Cardiac septum (tissue), 1 donor: ENCODE measurements at regions not wholly inside any gene's neighbourhood (a gene's known extent, or its start where the extent isn't known, plus 50 kb on each side); places are given as distances from the start of the nearest gene placed in this dataset.
"Not testable (repeated sequence)": the region's sequence is repeated elsewhere in the genome, so short reads cannot be mapped to it uniquely, and the experiment has no call there.

Experiments used
- DNase-seq: peaks from one replicate; pipeline ENCODE4 v3.0.0-alpha.2; 2020; ENCODE audit warnings: low spot score
- intact Hi-C: fragments of 100-400 bp; cut with DNase I; formaldehyde crosslinking; loops from one replicate; pipeline ENCODE4 v1.14.0; 2022
- donor health status: DM: no; HTN: no; CAD: no.

DNA sequence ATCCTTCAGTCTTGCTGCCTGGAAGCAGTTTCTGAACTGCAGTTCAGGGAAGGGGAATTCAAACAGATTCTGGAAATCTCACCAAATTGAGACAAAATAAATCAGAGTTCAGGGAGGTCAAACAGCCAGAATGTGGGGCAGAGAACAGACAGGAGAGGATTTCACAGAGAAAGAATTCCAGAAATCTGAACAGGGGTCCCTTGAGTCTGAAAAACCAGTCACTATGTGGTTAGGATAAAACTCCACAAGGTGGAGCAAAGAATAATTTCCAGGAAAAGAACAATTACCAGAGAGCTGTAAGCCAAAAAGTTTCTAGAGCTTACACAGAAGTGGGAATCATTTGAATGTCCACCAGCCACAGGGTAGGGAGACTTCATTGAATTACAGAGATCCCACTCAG, 84.7 kb downstream of the URB2 start:
- DNase-seq: no peak
- intact Hi-C loops: no loop called here

DNA sequence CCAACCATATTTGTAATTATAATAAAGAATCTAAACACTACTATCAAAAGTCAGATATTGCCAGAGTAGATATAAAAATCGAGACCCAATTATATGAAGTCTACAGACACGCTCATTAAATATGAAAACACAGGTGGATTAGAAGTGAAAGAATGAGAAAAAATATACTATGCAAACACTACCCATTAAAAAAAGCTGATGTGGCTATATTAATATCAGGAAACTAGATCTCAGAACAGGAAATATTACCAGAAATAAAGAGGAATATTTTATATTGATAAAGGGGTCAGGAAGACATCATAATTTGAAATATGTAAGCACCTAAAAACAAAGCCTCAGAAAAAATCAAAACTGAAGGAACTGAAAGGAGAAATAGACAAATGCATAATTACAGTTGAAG, 88.3 kb downstream of the URB2 start:
- intact Hi-C loops: no loop called here
- DNase-seq: no peak

DNA sequence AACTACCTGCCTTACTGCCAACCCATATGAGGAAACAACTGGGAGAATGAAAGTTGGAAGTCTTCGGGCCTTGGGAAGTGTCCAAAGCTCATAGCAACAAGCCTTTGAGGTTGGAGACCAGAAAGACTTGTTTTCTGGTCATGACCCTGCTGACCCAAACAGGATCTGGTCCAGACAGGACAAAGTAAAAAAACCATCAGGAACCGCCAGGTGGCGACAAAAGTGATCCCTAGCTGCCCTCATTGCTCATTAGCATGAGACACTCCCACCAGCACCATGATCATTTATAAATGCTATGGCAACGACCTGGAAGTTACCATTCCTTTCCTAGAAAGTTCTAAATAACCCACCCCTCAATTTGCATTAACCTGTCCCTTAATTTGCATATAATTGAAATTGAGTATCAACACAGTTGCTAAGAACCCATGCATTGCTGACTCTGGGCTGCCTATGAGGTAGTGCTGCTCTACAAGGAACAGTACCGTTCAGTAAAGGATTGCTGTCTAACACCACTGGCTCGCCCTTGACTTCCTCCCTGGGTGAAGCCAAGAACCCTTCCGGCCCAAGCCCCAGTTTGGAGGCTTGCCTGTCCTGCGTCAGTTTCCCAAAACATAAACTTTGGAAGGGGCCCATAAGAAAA, 89.0 kb downstream of the URB2 start:
- DNase-seq: no peak
- intact Hi-C loops: no loop called here

DNA sequence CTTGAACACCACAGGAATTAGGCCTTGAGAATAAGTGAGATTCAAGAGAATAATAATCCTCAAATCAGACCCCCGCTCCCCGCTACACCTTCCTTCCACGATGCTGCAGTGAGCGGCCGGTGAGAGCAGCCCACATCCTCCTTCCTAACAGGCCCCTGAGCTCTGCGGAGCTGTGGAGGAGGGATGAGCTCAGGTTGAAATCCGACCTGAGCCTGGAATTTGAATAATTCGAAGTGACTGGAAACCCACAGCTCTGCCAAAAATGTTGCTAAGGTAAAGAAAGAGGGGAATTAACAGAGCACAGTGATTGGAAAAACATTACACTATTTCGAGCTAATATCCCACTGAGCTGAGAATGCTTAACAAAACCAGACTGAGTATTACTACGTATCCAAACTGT, 90.0 kb downstream of the URB2 start:
- DNase-seq: no peak
- intact Hi-C loops: no loop called here

DNA sequence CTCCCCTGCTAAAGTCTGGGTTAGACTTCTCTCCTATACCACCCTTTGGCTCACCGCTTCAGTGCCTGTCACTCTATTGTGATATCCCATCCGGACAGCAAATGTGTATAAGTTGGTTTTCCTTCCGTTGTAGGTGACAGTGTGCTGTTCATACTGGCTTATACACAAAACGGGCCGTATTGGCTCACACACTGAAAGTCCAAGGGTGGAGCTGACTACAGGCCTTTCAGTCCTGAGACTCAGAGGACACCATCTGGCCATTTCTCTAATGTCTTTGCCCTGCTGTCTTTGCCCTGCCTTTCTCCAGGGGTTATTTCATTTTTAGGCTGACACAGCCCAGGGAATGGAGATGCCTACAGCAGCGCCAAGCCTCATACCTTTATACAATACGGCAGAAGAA, 90.7 kb downstream of the URB2 start:
- no peak for DNase-seq
- intact Hi-C loops: no loop called here

DNA sequence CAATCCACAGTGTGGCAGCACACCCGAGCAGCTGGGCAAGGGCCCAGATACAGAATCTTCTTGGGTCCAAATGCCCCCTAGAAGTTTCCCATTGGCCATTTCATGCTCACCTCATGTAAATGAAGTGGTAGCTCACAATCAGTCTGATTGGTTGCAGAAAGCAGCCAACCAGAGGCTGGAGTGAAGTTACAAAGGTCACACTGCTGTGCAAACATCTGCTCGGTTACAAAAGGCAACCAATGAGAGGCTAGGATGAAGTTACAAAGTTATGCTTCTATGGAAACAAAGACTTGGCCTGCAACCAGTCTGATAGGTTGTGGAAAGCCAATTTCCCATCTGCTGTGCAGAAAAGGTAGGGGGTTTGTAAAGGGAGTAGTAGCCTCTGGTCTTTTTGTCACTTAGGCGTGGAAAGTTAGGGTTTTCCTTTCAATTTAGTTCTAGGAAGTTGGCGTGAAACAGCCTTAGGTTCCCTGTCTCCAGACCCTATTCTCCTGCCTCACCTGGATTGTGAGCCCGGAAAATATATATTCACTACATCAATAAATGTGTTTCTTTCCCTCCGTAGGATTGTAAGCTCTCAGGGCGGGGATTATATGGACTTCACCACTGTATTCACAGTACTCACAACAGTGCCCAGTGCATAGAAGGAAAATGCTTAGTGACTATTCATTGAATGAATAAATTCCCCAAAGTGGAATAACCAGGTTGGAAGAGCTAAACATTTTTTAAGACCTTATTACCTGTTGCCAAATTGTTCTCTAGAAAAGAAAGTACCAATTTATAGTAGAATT, 91.9 kb downstream of the URB2 start:
- intact Hi-C loops: no loop called here
- no peak for DNase-seq

DNA sequence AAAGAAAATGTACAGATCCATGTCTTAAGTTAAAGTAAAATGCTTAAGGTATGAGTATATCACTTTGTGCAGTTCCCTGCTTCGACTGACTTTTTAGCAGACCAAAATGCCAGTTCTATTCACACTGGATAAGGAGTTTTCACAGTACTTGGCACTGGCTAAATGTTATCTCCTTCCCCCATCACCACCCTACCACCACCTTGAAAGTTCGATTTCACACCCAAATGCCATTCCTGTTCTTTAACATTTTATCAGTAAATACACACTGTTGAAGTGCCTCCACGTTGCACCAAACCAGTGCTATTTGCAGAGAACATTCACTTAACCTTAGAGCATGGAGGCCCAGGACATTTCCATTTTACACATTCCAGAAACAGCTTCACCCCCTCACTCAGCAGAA, 100.0 kb downstream of the URB2 start:
- no peak for DNase-seq
- intact Hi-C loops: no loop called here

DNA sequence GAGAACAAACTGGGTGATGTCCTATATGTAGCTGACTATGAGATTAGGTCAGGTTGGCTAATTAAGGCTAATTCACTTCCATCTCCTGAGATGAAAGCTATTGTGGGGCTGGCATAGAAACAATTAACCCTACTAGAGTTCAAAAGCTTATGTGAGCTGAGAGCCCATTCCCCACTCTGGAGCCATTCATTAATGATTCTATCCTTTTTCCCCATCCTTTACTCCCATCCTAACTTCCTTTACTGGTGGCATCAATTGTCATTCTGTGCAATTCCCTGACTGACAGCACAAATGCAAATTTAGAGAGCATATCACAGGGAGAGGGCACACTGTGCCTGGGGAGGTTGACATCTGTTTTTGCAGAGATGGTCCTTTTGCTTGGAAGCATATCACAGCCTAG, 103.9 kb downstream of the URB2 start:
- no peak for DNase-seq
- intact Hi-C loops: no loop called here

DNA sequence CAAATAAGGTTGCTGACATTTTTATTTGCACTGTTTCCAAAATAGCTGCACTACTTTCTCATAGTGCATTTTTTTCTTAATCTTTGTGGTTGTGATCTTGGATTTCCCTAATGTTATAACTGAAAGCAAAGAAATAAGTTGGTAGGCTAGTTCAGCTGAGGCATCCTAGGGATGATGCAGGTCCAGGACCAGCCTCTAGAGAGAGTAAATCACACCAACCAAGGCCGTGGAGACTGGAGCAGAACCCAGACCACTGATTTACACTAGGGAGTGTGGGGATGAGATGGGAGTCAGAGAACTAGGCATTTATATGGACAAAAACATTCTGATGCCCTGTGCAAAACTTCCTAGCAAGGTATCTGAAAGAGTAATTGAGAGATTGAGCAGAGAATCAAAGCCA, 104.5 kb downstream of the URB2 start:
- intact Hi-C loops: no loop called here
- no peak for DNase-seq

DNA sequence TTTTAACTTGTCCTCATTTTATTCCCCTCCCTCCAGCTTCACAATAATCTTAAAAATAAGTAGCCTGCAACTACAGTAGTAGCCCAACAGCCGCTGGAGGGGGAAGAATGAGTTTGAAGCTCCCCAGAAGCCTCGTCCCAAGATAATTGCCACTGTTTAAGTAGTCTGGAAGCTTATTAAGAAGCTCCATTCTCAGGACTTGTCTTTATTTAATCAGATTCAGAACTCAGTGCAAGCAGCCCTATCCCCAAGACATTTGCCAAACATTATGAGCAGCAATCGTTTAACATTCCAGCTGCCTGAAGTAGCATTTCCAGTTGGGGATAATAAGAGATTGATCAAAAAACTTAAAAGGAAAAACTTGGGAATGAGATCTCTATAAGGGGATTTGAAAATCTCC, 106.0 kb downstream of the URB2 start:
- DNase-seq: no peak
- intact Hi-C loops: no loop called here

DNA sequence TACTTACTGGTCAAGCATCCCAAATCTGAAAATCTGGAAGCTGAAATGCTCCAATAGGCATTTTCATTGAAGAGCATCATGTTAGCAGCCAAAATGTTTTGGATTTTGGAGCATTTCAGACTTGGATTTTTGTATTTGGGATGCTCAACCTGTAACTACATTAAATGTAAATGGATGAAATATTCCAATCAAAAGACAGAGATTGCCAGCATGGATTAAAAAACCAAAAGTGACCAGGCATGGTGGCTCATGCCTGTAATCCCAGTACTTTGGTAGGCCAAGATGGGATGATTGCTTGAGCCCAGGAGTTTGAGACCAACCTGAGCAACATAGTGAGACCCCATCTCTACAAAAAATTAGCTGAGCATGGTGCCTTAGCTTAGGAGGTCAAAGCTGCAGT, 110.3 kb downstream of the URB2 start:
- intact Hi-C loops: no loop called here
- no peak for DNase-seq

DNA sequence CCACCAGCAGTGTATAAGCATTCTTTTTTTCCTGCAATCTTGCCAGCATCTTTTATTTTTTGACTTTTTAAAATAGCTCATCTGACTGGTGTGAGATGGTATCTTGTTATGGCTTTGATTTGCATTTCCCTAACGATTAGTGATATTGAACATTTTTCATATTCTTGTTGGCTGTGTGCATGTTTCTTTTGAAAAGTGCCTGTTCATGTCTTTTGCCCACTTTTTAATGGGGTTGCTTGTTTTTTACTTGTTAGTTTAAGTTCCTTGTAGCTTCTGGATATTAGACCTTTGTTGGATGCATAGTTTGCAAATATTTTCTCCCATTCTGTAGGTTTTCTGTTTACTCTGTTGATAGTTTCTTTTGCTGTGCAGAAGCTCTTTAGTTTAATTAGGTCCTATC, 116.6 kb downstream of the URB2 start:
- intact Hi-C loops, DNase-seq: not testable (repeated sequence)

DNA sequence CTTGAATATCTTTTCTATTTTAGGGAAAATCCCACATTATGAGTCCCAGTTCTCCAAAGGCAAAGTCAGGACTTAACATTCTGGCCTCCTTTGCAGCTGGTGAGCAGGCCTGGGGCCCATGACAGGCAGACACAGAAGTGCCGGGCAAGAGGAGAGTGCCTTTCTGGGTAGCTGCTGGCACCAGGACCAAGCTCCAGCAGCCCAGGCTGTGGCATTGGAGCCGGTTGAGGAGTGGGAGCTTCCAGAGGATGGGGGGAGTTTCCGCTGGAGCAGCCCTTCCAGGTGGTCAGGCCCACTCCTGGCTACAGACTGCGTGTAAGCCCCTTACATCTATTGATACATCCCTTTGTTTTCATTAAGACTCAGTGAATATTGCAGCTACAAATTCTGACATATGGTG, 123.9 kb downstream of the URB2 start:
- DNase-seq: no peak
- intact Hi-C loops: no loop called here

DNA sequence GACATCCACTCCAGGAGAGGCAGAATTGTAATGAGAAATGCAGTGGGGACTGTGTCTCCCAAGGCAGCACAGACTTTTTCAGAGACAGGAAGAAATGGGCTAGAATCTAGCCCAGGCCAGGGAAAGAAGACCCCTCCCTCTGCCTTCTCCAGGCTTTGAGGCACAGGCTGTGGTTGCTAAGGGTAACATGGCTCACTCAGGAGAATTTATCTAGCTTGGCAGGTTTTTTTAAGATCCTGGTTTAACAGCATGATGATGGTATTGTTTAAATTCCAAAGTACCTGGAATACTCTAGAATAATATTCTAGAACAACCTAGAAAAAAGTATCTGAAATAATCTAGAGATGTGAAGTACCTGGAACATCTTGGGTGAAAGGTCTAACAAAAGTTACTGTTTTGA, 125.6 kb downstream of the URB2 start:
- intact Hi-C loops: no loop called here
- DNase-seq: no peak

DNA sequence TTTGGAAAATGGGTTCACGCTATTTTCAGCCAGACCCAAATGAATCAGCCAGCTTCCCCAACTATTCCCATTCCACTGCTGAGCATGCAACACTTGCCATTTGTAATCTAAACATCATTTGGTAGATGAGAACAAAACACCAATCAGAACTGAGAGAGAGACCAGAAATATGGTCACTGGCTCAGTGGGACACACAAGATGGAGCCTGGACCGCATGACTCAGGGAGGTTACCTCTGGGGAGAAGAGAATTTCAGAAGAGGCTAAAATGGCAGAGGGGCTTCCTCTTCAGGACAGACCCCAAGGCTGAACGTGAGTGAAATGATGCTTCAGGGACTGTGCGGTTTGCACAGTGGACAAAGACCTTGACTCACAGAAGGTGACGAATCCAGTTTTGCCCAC, 126.6 kb downstream of the URB2 start:
- intact Hi-C loops: no loop called here

DNA sequence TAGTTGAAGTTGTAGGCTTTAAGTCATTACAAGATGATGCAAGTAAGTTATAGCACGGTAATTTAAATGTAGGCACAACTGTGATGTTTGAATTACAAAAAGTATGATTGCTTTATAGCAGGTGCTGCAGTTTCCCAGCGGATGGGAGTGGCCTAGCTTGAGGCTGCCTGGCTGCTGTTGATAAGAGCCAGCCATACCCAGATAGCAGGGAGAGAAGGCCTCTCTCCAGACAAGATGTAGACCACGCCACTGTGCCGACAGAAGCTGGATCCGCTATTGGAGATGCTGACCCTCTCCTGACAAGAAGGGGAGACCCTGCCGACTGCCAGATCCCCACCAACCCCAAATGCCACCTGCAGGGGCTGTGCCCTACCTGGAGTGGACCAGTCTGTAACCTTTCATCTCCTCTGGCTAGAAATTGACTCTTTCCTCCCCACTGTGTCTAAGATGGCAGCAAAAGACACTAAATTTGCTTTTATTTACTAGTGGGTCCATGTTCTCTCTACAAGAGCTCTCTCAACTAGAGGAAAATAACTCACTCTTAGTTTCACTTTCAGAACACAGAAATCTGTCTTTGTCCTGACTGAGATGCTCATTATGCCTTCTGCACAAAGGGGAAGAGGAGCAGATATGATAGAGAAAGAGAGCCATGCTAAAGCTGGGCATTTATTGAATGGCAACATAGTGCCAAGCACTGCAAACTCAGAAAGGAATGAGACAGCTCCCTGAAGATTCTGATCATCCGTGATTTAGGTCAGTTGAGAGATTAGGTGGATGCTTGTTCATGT, 127.9 kb downstream of the URB2 start:
- DNase-seq: no peak
- intact Hi-C loops: no loop called here

More for the DNA sequence above, 126.6 kb downstream of the URB2 start:
- DNase-seq: no peak

DNA sequence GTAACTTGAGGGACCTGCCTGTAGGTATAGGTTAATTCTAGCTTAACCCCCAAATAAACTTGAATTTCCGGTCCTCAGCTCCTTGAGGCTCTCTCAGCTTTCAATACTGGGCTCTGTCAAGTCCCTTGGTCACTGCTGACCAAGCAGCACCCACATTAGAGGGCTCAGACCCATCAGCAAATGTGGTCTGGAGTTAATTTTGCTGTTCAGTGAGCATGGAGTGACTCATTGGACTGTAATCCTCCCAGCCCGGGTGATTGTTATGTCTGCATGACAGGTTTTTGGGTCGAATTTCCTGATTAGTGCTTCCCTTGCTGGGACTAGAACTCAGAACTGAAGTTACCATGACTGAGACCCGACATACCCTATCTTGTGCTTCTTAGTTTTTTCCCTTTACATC, 130.6 kb downstream of the URB2 start:
- no peak for DNase-seq
- intact Hi-C loops: no loop called here

DNA sequence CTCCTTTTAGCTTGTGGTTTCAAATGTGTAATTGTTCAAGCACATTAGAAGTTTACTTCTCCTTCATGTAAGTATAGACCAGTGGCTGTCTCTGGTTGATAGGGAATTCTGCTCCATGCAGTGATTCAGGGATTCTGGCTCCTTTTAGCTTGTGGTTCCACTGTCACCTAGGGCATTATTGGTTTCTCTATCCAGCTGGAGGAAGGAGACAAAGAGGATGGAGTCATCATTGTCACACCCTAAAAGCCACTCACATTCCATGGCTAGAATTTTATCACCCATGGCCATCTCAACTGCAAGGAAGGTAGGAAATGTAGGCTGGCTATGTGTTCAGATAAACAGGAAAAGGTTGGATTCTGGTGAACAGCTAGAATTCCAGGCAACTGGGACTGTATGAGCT, 131.2 kb downstream of the URB2 start:
- DNase-seq: no peak
- intact Hi-C loops: no loop called here

DNA sequence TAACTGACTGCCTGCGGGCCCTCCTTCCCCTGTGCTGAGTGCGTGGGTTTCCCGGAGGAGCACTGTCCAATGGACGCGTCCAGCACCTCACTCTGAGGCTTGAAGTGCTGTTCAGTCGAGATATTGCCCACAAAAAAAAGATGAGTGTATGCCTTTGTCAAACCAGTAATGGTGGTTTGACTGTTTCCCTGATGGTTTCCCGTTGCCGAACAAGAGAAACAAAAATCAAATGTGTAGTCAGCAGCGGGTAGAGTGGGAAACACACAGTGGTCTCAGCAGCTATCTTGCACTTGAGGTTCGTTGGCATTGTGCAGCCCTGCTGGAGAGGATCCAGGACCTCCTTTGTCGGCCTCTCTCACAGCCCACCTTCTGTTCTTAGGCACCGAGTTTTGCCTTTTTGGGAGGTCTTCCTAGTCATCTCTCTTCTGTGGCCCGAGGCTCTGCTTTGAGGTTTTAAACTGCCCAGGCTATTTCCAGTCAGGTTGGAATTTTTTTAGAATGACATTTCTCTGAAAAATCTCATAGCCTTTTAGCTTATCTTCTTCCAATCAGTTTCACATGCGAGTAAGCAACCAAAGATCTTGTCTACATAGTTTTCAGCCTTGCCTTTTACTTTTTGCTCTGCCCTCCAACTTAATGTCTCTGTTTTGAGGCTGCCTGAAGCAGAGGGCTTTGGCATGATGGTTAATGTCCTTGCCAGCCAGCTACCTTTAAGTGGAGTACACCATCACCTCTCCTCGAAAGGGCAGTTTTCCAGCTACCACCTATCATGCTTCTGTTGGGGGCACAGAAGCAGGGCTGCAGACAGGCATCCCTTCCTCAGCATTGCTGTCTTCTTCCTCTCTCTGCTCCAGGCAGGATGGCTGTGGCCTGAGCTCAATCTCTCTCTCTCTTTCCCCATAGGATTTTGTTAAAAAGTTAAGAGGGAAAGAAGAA, 132.3 kb downstream of the URB2 start:
- DNase-seq: no peak
- intact Hi-C loops: no loop called here

DNA sequence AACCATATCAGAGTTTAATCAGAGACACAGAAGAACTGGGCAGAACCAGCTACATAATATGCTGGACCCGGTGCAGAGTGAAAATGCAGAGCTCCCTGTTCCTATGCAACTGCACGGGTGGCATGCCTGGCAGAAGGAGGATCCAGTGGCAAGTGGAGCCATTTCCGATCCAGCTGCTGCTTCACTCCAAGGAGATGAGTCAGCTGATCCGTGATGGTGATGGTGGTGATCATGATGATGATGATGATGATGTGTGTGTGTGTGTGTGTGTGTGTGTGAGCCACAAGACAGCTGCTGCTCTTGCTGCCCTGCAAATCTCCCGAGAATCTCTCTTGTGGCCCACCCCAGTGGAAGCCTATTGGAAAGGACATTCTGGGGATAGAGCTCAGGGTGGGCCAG, 133.0 kb downstream of the URB2 start:
- DNase-seq: no peak
- intact Hi-C loops: no loop called here
